SKM-1 (cell line): ENCODE measurements at regions not wholly inside any gene's neighbourhood (a gene's known extent, or its start where the extent isn't known, plus 50 kb on each side); places are given as distances from the start of the nearest gene placed in this dataset.
"Not testable (repeated sequence)": the region's sequence is repeated elsewhere in the genome, so short reads cannot be mapped to it uniquely, and the experiment has no call there.

ENCODE experiments used
- DNase-seq: peaks from one replicate; lab custom pipeline; 2025; ENCODE audit not compliant: unreplicated experiment; lab: John Stamatoyannopoulos, UW

- peak; percentile 19 for DNase-seq
Measured at GRCh38 chr4:154982187-154983047, 201.3 kb downstream of the RBM46 start.

GRCh38 chr4:154983714-154984113, 202.6 kb downstream of the RBM46 start:
- no peak for DNase-seq

GRCh38 chr4:154984148-154984547, 203.1 kb downstream of the RBM46 start:
- DNase-seq = peak; percentile 6

GRCh38 chr4:154984616-154985015, 203.5 kb downstream of the RBM46 start:
- no peak for DNase-seq

GRCh38 chr4:154985673-154986072, 204.6 kb downstream of the RBM46 start:
- no peak for DNase-seq

GRCh38 chr4:154988511-154988910, 207.4 kb downstream of the RBM46 start:
- no peak for DNase-seq

- no peak for DNase-seq
Measured at GRCh38 chr4:154989511-154989910, 208.4 kb downstream of the RBM46 start.

GRCh38 chr4:154997866-154998265, 210.6 kb upstream of the NPY2R start:
- not testable (repeated sequence) for DNase-seq

- DNase-seq = no peak
Measured at GRCh38 chr4:154998284-154998683, 210.2 kb upstream of the NPY2R start.

- no peak for DNase-seq
Measured at GRCh38 chr4:154998773-154999172, 209.7 kb upstream of the NPY2R start.

- no peak for DNase-seq
Measured at GRCh38 chr4:154999950-155000578, 208.4 kb upstream of the NPY2R start.

- DNase-seq = no peak
Measured at GRCh38 chr4:155001251-155001650, 207.2 kb upstream of the NPY2R start.

- DNase-seq = no peak
Measured at GRCh38 chr4:155005395-155006090, 202.9 kb upstream of the NPY2R start.

- no peak for DNase-seq
Measured at GRCh38 chr4:155007660-155008176, 200.7 kb upstream of the NPY2R start.

- no peak for DNase-seq
Measured at GRCh38 chr4:155008389-155008788, 200.0 kb upstream of the NPY2R start.

- no peak for DNase-seq
Measured at GRCh38 chr4:155009288-155009687, 199.1 kb upstream of the NPY2R start.

- no peak for DNase-seq
Measured at GRCh38 chr4:155010376-155010775, 198.1 kb upstream of the NPY2R start.

- no peak for DNase-seq
Measured at GRCh38 chr4:155011163-155011780, 197.2 kb upstream of the NPY2R start.

- DNase-seq = no peak
Measured at GRCh38 chr4:155012469-155012868, 196.0 kb upstream of the NPY2R start.

GRCh38 chr4:155017426-155017825, 191.0 kb upstream of the NPY2R start:
- no peak for DNase-seq

- no peak for DNase-seq
Measured at GRCh38 chr4:155025762-155026457, 182.5 kb upstream of the NPY2R start.
